Keratinocyte (primary cell): ENCODE measurements at regions not wholly inside any gene's neighbourhood (a gene's known extent, or its start where the extent isn't known, plus 50 kb on each side); places are given as distances from the start of the nearest gene placed in this dataset.

ENCODE experiments used
- DNase-seq: peaks from one replicate; pipeline ENCODE4 v3.0.0-alpha.2; 2011; ENCODE audit warnings: low read depth, missing footprints, low spot score
- FAIRE-seq: peaks from 2 replicates; lab custom pipeline; 2011; peaks lifted over from hg19 to GRCh38; lab: Jason Lieb, UNC
- H2AFZ ChIP-seq: 2 replicates; pipeline ENCODE4 v1.6.0; 2012; ENCODE audit warnings: low read length, control low read depth, inconsistent platforms; ENCODE audit not compliant: control insufficient read depth
- H3K27ac ChIP-seq: 2 replicates; pipeline ENCODE4 v1.5.1; 2011; ENCODE audit warnings: low read length; ENCODE audit not compliant: control insufficient read depth, insufficient read depth
- H3K27me3 ChIP-seq: 3 replicates; pipeline ENCODE4 v1.6.0; 2011; ENCODE audit warnings: low read length; ENCODE audit not compliant: control insufficient read depth, insufficient read depth; ENCODE audit errors: extremely low read depth
- H3K36me3 ChIP-seq, 2 experiments: 2 replicates in 1 of 2; 3 replicates in 1 of 2; pipeline ENCODE4 v1.5.1; 2011; ENCODE audit warnings: low read length in 2 of 2, mild to moderate bottlenecking in 1 of 2; ENCODE audit not compliant: control insufficient read depth in 2 of 2, insufficient read depth in 2 of 2; ENCODE audit errors: extremely low read depth in 1 of 2
- H3K4me1 ChIP-seq: 3 replicates; pipeline ENCODE4 v1.5.1; 2011; ENCODE audit warnings: low read length; ENCODE audit not compliant: control insufficient read depth, insufficient read depth; ENCODE audit errors: extremely low read depth
- H3K4me2 ChIP-seq: 3 replicates; pipeline ENCODE4 v1.6.0; 2011; ENCODE audit warnings: low read depth, low read length; ENCODE audit not compliant: control insufficient read depth, insufficient read depth; ENCODE audit errors: extremely low read depth
- H3K4me3 ChIP-seq, 3 experiments: fragments of 200-600 bp in 1 of 3; sonication (generic) in 1 of 3; 2 replicates in 2 of 3; 3 replicates in 1 of 3; pipeline ENCODE4 v1.5.1; 2011 to 2016; ENCODE audit warnings: low read length in 3 of 3, mild to moderate bottlenecking in 3 of 3, control low read depth in 2 of 3, inconsistent platforms in 1 of 3, low read depth in 1 of 3, mixed read lengths in 1 of 3, mixed run types in 1 of 3, moderate library complexity in 1 of 3; ENCODE audit not compliant: control insufficient read depth in 2 of 3, insufficient read depth in 2 of 3; ENCODE audit errors: extremely low read depth in 1 of 3
- H3K79me2 ChIP-seq: 2 replicates; pipeline ENCODE4 v1.6.0; 2012; ENCODE audit warnings: low read length; ENCODE audit not compliant: control insufficient read depth, insufficient read depth
- H3K9ac ChIP-seq: 3 replicates; pipeline ENCODE4 v1.6.0; 2011; ENCODE audit warnings: low read length; ENCODE audit not compliant: control insufficient read depth, insufficient read depth; ENCODE audit errors: extremely low read depth
- H3K9me1 ChIP-seq: 3 replicates; pipeline ENCODE4 v1.6.0; 2011; ENCODE audit warnings: low read length; ENCODE audit not compliant: control insufficient read depth, insufficient read depth; ENCODE audit errors: extremely low read depth
- H3K9me3 ChIP-seq: 2 replicates; pipeline ENCODE4 v1.5.1; 2012; ENCODE audit warnings: low read depth, low read length; ENCODE audit not compliant: control insufficient read depth
- H4K20me1 ChIP-seq: 3 replicates; pipeline ENCODE4 v1.6.0; 2011; ENCODE audit warnings: low read length; ENCODE audit not compliant: control insufficient read depth, insufficient read depth; ENCODE audit errors: extremely low read depth
- EZH2 ChIP-seq: IDR thresholded peaks from one replicate; pipeline ENCODE4 v1.6.1; 2012; ENCODE audit warnings: inconsistent platforms, mild to moderate bottlenecking, low read length, moderate library complexity
- dilution Hi-C: fragments of 300-500 bp; cut with MboI; formaldehyde crosslinking; loops from one replicate; pipeline ENCODE4 v1.7.0; 2020; ENCODE audit warnings: low sequenced_read_pairs; ENCODE audit not compliant: extremely low pct_ligation_motif_present
- TF ChIP-seq, protein P1 (sequence below), 3 experiments: IDR thresholded peaks in 1 of 3; conservative IDR thresholded peaks in 1 of 3; optimal IDR thresholded peaks in 1 of 3; 2 replicates in 2 of 3; 3 replicates in 1 of 3; pipeline versions ENCODE3 to v1.5.1; 2011; ENCODE audit warnings: low read length in 3 of 3, mild to moderate bottlenecking in 3 of 3, moderate library complexity in 2 of 3, control low read depth in 1 of 3, inconsistent platforms in 1 of 3; ENCODE audit not compliant: insufficient read depth in 2 of 3; ENCODE audit errors: extremely low read depth in 1 of 3

DNA sequence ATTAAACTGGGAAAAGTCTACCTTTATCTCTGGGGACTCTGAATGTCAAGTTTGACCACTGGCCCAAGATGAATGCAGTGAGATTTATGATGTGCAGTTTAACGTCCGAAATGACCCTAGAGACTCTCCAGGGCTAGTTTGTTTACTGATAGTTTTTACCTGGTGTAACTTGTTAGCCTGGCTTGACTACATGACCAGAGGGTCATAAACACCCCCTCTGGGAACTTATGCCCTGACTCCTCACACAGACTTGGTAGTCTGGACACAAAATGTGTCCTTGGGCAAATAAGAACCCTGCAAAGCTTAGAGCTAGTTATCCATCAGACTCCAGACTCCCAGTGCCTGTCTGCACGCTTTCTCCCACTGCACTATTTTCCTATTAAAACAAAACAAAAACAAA lies 606.5 kb downstream of the HACE1 start:
- Histone ChIP-seq H3K27me3 (no peaks in the 10 kb centered on the region), H3K4me1 (peaks cover 10% of the 10 kb centered on the region), H3K27ac (no peak overlapping the region), H2AFZ (no peak overlapping the region), H3K9ac (no peak overlapping the region), H3K4me3 (no peak overlapping the region), H3K9me1 (no peaks in the 10 kb centered on the region), H4K20me1 (no peaks in the 10 kb centered on the region), H3K4me2 (no peak overlapping the region), H3K36me3 (no peaks in the 10 kb centered on the region), H3K79me2 (no peaks in the 10 kb centered on the region), H3K9me3 (no peaks in the 10 kb centered on the region)
- TF ChIP-seq, protein P1, sequence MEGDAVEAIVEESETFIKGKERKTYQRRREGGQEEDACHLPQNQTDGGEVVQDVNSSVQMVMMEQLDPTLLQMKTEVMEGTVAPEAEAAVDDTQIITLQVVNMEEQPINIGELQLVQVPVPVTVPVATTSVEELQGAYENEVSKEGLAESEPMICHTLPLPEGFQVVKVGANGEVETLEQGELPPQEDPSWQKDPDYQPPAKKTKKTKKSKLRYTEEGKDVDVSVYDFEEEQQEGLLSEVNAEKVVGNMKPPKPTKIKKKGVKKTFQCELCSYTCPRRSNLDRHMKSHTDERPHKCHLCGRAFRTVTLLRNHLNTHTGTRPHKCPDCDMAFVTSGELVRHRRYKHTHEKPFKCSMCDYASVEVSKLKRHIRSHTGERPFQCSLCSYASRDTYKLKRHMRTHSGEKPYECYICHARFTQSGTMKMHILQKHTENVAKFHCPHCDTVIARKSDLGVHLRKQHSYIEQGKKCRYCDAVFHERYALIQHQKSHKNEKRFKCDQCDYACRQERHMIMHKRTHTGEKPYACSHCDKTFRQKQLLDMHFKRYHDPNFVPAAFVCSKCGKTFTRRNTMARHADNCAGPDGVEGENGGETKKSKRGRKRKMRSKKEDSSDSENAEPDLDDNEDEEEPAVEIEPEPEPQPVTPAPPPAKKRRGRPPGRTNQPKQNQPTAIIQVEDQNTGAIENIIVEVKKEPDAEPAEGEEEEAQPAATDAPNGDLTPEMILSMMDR (optimal IDR thresholded peaks at IDR 0.05 in 1 of 3, IDR thresholded peaks at IDR 0.05 in 1 of 3, conservative IDR thresholded peaks at IDR 0.05 in 1 of 3; ENCODE audit: extremely low read depth in 1 of 3, insufficient read depth in 2 of 3, low read length in 3 of 3) = no peak
- no peak for TF ChIP-seq EZH2
- FAIRE-seq (no peak), DNase-seq (no peak)
- dilution Hi-C loops = no loop called here

GRCh38 chr6:104252276-104252675 lies 607.4 kb downstream of the HACE1 start:
- no peaks in the 10 kb centered on the region for H3K36me3 ChIP-seq
- no peak overlapping the region for H3K9ac ChIP-seq
- TF ChIP-seq EZH2 = no peak
- TF ChIP-seq, protein P1 (optimal IDR thresholded peaks at IDR 0.05 in 1 of 3, IDR thresholded peaks at IDR 0.05 in 1 of 3, conservative IDR thresholded peaks at IDR 0.05 in 1 of 3; ENCODE audit: extremely low read depth in 1 of 3, insufficient read depth in 2 of 3, low read length in 3 of 3) = no peak
- no peak overlapping the region for H2AFZ ChIP-seq
- no peak overlapping the region for H3K4me2 ChIP-seq
- DNase-seq = no peak
- H3K4me3 ChIP-seq = no peak overlapping the region
- H3K27me3 ChIP-seq = no peaks in the 10 kb centered on the region
- no peaks in the 10 kb centered on the region for H3K9me3 ChIP-seq
- peaks cover 10% of the 10 kb centered on the region for H3K4me1 ChIP-seq
- no peaks in the 10 kb centered on the region for H3K79me2 ChIP-seq
- FAIRE-seq = peak; percentile 76
- dilution Hi-C loops = no loop called here
- H4K20me1 ChIP-seq = no peaks in the 10 kb centered on the region
- H3K27ac ChIP-seq = no peak overlapping the region
- H3K9me1 ChIP-seq = no peaks in the 10 kb centered on the region
